ENCODE measurements at regions not wholly inside any gene's neighbourhood (a gene's known extent, or its start where the extent isn't known, plus 50 kb on each side); places are given as distances from the start of the nearest gene placed in this dataset.

- DNase-seq (ENCODE audit: low read depth, low spot score), result no peak
- no peak overlapping the region for H3K27ac ChIP-seq
Observed at GRCh38 chr20:10724449-10725173, 50.8 kb upstream of the JAG1 start.

- DNase-seq (ENCODE audit: low read depth, low spot score), result no peak
- H3K27ac ChIP-seq, result no peak overlapping the region
Observed at GRCh38 chr20:10728873-10729670, 55.3 kb upstream of the JAG1 start.

- no peak overlapping the region for H3K27ac ChIP-seq
- DNase-seq (ENCODE audit: low read depth, low spot score), result no peak
Observed at GRCh38 chr20:10729785-10730184, 56.0 kb upstream of the JAG1 start.

- DNase-seq (ENCODE audit: low read depth, low spot score), result no peak
- peak overlapping the region; percentile 87 for H3K27ac ChIP-seq
Observed at GRCh38 chr20:10730629-10731183, 56.9 kb upstream of the JAG1 start.

GRCh38 chr20:10731190-10731965 lies 57.6 kb upstream of the JAG1 start:
- H3K27ac ChIP-seq, result peak overlapping the region; percentile 87
- DNase-seq (ENCODE audit: low read depth, low spot score), result no peak

GRCh38 chr20:10733122-10733521 lies 59.3 kb upstream of the JAG1 start:
- peak overlapping the region; percentile 87 for H3K27ac ChIP-seq
- peak; percentile 80 for DNase-seq (ENCODE audit: low read depth, low spot score)

GRCh38 chr20:10735195-10735949 lies 61.6 kb upstream of the JAG1 start:
- H3K27ac ChIP-seq, result no peak overlapping the region
- no peak for DNase-seq (ENCODE audit: low read depth, low spot score)

GRCh38 chr20:10739134-10739533 lies 65.3 kb upstream of the JAG1 start:
- DNase-seq (ENCODE audit: low read depth, low spot score), result no peak
- H3K27ac ChIP-seq, result peak overlapping the region; percentile 28

- no peak for DNase-seq (ENCODE audit: low read depth, low spot score)
- H3K27ac ChIP-seq, result peak overlapping the region; percentile 28
Observed at GRCh38 chr20:10739566-10739965, 65.8 kb upstream of the JAG1 start.

- no peak overlapping the region for H3K27ac ChIP-seq
- DNase-seq (ENCODE audit: low read depth, low spot score), result no peak
Observed at GRCh38 chr20:10741060-10741459, 67.3 kb upstream of the JAG1 start.

- no peak overlapping the region for H3K27ac ChIP-seq
- DNase-seq (ENCODE audit: low read depth, low spot score), result no peak
Observed at GRCh38 chr20:10745790-10746189, 72.0 kb upstream of the JAG1 start.

- H3K27ac ChIP-seq, result peak overlapping the region; percentile 32
Observed at GRCh38 chr20:10747019-10747418, 73.2 kb upstream of the JAG1 start.

GRCh38 chr20:10749084-10749483 lies 75.3 kb upstream of the JAG1 start:
- DNase-seq (ENCODE audit: low read depth, low spot score), result no peak
- H3K27ac ChIP-seq, result no peak overlapping the region

More at GRCh38 chr20:10747019-10747418, 73.2 kb upstream of the JAG1 start:
- DNase-seq (ENCODE audit: low read depth, low spot score), result no peak

- DNase-seq (ENCODE audit: low read depth, low spot score), result no peak
- H3K27ac ChIP-seq, result no peak overlapping the region
Observed at GRCh38 chr20:10752206-10752605, 78.4 kb upstream of the JAG1 start.

- no peak overlapping the region for H3K27ac ChIP-seq
- DNase-seq (ENCODE audit: low read depth, low spot score), result no peak
Observed at GRCh38 chr20:10754824-10755223, 81.0 kb upstream of the JAG1 start.

- peak overlapping the region; percentile 86 for H3K27ac ChIP-seq
Observed at GRCh38 chr20:10758446-10758845, 84.6 kb upstream of the JAG1 start.

GRCh38 chr20:10761232-10761631 lies 87.4 kb upstream of the JAG1 start:
- peak overlapping the region; percentile 90 for H3K27ac ChIP-seq
- DNase-seq (ENCODE audit: low read depth, low spot score), result peak; percentile 91

More at GRCh38 chr20:10758446-10758845, 84.6 kb upstream of the JAG1 start:
- peak; percentile 66 for DNase-seq (ENCODE audit: low read depth, low spot score)

- H3K27ac ChIP-seq, result peak overlapping the region; percentile 90
Observed at GRCh38 chr20:10761786-10762185, 88.0 kb upstream of the JAG1 start.

GRCh38 chr20:10762216-10762615 lies 88.4 kb upstream of the JAG1 start:
- peak overlapping the region; percentile 90 for H3K27ac ChIP-seq
- DNase-seq (ENCODE audit: low read depth, low spot score), result no peak

More at GRCh38 chr20:10761786-10762185, 88.0 kb upstream of the JAG1 start:
- no peak for DNase-seq (ENCODE audit: low read depth, low spot score)

- DNase-seq (ENCODE audit: low read depth, low spot score), result no peak
- H3K27ac ChIP-seq, result no peak overlapping the region
Observed at GRCh38 chr20:10763112-10763511, 89.3 kb upstream of the JAG1 start.

All from epithelial cell of prostate (primary cell).